WERI-Rb-1 (cell line): ENCODE measurements at regions not wholly inside any gene's neighbourhood (a gene's known extent, or its start where the extent isn't known, plus 50 kb on each side); places are given as distances from the start of the nearest gene placed in this dataset.

Experiments
- DNase-seq: peaks from one replicate; pipeline ENCODE4 v3.0.0-alpha.2; 2020
- H3K27ac ChIP-seq: fragments of 250-450 bp; sonication (Bioruptor Pico); 2 replicates; pipeline ENCODE4 v1.5.1; 2020; ENCODE audit warnings: mild to moderate bottlenecking, moderate library complexity
- H3K27me3 ChIP-seq: fragments of 250-450 bp; sonication (Bioruptor Pico); 2 replicates; pipeline ENCODE4 v1.5.1; 2021; ENCODE audit warnings: mild to moderate bottlenecking, low read depth, moderate library complexity; ENCODE audit not compliant: insufficient read depth, severe bottlenecking
- H3K36me3 ChIP-seq: fragments of 250-450 bp; sonication (Bioruptor Pico); 2 replicates; pipeline ENCODE4 v1.5.1; 2020; ENCODE audit warnings: mild to moderate bottlenecking, moderate library complexity
- H3K4me3 ChIP-seq: 2 replicates; pipeline ENCODE4 v1.5.1; 2011; ENCODE audit warnings: low read depth, mild to moderate bottlenecking, control low read depth, low read length
- H3K9me3 ChIP-seq: fragments of 250-450 bp; sonication (Bioruptor Pico); 2 replicates; pipeline ENCODE4 v1.5.1; 2021; ENCODE audit warnings: mild to moderate bottlenecking, moderate library complexity; ENCODE audit not compliant: severe bottlenecking
- CTCF ChIP-seq: IDR thresholded peaks from 2 replicates; pipeline ENCODE4 v1.5.1; 2011; ENCODE audit warnings: low read depth, mild to moderate bottlenecking, control low read depth, inconsistent platforms, low read length

GRCh38 chr3:117150628-117151027 is 441.0 kb downstream of the TUSC7 start:
- H3K27me3 ChIP-seq: peaks cover 57% of the 10 kb centered on the region
- no peaks in the 10 kb centered on the region for H3K9me3 ChIP-seq
- H3K4me3 ChIP-seq: no peak overlapping the region
- H3K27ac ChIP-seq: no peak overlapping the region
- DNase-seq: no peak
- TF ChIP-seq CTCF: no peak
- H3K36me3 ChIP-seq: no peaks in the 10 kb centered on the region

GRCh38 chr3:117160176-117160575 is 450.6 kb downstream of the TUSC7 start:
- Histone ChIP-seq H3K4me3 (no peak overlapping the region), H3K27ac (no peak overlapping the region), H3K9me3 (no peaks in the 10 kb centered on the region), H3K36me3 (no peaks in the 10 kb centered on the region), H3K27me3 (peaks cover 71% of the 10 kb centered on the region)
- no peak for TF ChIP-seq CTCF
- DNase-seq: no peak

DNA sequence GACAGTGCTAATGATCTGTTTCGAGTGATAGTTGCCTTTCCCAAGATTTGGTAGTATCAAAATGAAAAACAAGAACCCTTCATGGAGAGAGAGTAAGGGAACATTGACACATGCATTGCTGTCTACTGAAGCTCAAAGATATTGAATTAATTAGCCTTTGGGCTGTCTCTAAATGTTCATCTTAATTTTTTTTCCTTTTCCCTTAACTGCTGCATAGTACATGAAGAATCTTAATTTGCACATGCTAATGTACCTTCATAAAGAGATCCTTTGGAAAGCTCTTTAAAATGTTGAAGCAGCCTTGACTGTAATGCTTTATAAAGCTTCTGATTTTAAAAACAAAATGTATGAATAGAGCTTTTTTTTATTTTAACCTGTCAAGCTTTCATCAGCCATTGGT is 452.2 kb downstream of the TUSC7 start:
- Histone ChIP-seq H3K36me3 (no peaks in the 10 kb centered on the region), H3K4me3 (no peak overlapping the region), H3K27ac (no peak overlapping the region), H3K9me3 (no peaks in the 10 kb centered on the region), H3K27me3 (peaks cover 69% of the 10 kb centered on the region)
- no peak for DNase-seq
- no peak for TF ChIP-seq CTCF

DNA sequence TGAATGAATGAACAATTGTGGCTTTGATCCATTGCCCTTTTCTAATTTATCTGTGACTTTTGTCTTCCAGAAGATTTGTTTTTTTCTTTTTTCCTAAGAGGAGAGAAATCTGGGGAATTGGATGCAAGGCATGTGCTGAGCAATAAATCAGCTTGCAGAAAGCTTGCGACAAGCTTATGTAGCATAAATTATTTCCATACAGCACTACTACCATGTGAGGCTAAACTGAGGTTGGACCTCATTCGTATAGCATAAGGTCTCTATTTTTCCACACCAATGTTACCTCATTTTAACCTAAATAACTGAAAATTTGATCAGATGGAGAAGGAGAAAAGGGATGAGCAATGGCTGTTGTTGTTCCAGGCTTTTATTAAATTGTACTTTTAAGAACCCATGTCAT is 455.6 kb downstream of the TUSC7 start:
- Histone ChIP-seq H3K9me3 (no peaks in the 10 kb centered on the region), H3K36me3 (no peaks in the 10 kb centered on the region), H3K27me3 (peaks cover 62% of the 10 kb centered on the region), H3K27ac (no peak overlapping the region), H3K4me3 (no peak overlapping the region)
- no peak for TF ChIP-seq CTCF
- no peak for DNase-seq

DNA sequence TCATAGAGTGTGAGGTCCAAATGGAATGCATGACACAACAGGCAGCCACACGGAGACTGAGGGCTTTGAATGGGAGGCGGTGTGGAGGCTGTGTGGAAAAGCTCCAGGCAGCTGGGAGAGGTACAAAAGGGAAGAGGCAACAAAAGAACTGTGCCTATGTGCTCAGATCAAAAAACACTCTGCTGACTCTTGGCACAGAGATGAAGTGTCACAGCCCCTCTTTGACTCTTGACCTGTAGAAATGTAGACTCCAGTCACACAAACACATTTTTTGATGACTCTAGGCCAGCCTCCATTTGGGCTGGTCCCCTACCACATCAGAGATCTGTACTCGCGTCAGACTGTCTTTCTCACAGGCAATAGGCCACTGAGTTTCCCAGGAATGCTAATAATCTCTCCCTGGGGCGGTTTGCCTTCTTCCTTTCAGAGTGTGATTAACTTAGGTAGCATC is 456.0 kb downstream of the TUSC7 start:
- H3K27ac ChIP-seq: no peak overlapping the region
- no peak for DNase-seq
- H3K4me3 ChIP-seq: no peak overlapping the region
- H3K9me3 ChIP-seq: no peaks in the 10 kb centered on the region
- H3K36me3 ChIP-seq: no peaks in the 10 kb centered on the region
- no peak for TF ChIP-seq CTCF
- H3K27me3 ChIP-seq: peaks cover 57% of the 10 kb centered on the region

GRCh38 chr3:117168896-117169295 is 459.3 kb downstream of the TUSC7 start:
- H3K9me3 ChIP-seq: no peaks in the 10 kb centered on the region
- DNase-seq: no peak
- H3K36me3 ChIP-seq: no peaks in the 10 kb centered on the region
- peaks cover 54% of the 10 kb centered on the region for H3K27me3 ChIP-seq
- H3K4me3 ChIP-seq: no peak overlapping the region
- no peak for TF ChIP-seq CTCF
- H3K27ac ChIP-seq: no peak overlapping the region
